ENCODE measurements at regions not wholly inside any gene's neighbourhood (a gene's known extent, or its start where the extent isn't known, plus 50 kb on each side); places are given as distances from the start of the nearest gene placed in this dataset.

DNA sequence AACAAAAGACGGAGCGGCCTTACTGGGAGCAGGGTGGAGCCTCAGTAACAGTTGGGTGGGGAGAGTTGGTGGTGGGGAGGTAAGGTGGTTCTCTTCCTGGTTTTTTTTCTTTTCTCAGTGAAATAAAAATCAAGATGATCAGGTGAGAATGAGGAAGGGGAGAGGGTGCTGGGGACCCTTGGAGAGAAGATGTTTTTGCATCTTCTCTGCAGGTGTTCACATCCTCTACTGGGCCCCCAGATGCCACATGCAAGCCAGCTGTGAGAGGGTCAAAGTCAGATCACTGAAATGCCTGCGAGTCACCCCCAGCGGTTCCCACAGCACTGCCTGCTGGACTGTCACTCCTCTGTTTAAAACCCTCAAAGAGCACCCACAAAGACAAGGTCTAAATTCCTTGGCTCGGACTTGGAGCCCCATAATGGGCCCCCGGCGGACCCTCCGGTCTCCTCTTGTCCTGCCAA, 69.8 kb upstream of the FHL2 start:
- ChIA-PET CTCF (no interaction called here), POLR2A (no interaction called here)

DNA sequence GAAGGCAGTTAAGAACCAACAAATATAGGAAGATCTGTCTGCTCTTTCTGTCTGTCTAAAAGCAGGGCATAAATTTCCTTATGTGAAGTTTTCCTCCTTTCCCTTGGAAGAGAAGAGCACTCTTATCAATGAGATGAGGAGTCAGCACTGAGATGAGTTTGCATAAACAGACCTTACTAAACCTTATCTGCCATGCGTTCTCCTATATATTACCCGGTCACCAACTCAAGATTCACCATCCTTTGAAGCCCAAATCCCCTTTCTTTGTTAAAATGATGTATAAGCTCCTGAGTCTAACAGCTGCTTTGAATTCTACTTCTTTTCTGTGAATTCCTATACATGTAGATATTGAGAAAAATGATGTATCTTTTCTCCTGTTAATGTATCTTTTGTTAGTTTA, 65.5 kb upstream of the FHL2 start:
- TF ChIP-seq, protein P1, sequence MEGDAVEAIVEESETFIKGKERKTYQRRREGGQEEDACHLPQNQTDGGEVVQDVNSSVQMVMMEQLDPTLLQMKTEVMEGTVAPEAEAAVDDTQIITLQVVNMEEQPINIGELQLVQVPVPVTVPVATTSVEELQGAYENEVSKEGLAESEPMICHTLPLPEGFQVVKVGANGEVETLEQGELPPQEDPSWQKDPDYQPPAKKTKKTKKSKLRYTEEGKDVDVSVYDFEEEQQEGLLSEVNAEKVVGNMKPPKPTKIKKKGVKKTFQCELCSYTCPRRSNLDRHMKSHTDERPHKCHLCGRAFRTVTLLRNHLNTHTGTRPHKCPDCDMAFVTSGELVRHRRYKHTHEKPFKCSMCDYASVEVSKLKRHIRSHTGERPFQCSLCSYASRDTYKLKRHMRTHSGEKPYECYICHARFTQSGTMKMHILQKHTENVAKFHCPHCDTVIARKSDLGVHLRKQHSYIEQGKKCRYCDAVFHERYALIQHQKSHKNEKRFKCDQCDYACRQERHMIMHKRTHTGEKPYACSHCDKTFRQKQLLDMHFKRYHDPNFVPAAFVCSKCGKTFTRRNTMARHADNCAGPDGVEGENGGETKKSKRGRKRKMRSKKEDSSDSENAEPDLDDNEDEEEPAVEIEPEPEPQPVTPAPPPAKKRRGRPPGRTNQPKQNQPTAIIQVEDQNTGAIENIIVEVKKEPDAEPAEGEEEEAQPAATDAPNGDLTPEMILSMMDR (IDR thresholded peaks at IDR 0.05; ENCODE audit: control extremely low read depth, extremely low read depth, low read depth, missing control alignments): no peak
- ChIA-PET CTCF (no interaction called here), POLR2A (no interaction called here)
- no peak for DNase-seq (ENCODE audit: extremely low spot score)

More for the DNA sequence above, 69.8 kb upstream of the FHL2 start:
- no peak for DNase-seq (ENCODE audit: extremely low spot score)
- TF ChIP-seq, protein P1 (IDR thresholded peaks at IDR 0.05; ENCODE audit: control extremely low read depth, extremely low read depth, low read depth, missing control alignments): no peak

DNA sequence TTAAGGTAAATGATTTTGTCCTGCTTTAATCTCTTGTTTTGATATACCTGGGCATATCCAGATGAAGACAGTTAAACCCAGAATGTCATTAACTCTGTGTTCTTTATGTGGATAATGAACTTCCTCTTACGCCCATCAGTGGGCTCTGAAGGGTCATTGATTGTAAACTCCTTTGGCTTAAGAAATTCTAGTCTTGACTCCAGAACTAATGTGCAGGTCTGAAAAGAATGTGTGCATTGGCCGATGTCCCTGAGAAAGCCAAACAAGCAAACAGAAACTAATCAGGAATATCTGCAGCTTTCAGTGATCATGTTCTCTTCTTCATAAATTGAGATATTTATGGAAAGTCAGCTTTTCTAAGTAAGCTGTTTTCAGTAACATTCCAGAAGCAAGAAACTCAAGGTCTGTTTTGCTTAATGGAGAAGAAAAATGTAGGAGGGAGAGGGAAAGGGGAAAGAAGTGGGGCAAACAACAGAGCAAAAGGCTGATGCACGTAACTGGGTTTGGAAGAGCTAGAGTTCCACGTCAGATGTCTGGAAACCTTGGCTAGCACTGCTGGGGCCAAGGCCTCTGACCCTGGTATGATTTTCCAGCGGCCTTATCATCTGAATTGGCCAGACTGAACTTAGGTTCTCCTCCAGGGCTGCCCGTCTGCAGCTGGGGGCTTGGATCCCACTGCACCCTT, 61.3 kb upstream of the FHL2 start:
- TF ChIP-seq, protein P1 (IDR thresholded peaks at IDR 0.05; ENCODE audit: control extremely low read depth, extremely low read depth, low read depth, missing control alignments): no peak
- POLR2A ChIA-PET: no interaction called here
- CTCF ChIA-PET: no interaction called here
- no peak for DNase-seq (ENCODE audit: extremely low spot score)

DNA sequence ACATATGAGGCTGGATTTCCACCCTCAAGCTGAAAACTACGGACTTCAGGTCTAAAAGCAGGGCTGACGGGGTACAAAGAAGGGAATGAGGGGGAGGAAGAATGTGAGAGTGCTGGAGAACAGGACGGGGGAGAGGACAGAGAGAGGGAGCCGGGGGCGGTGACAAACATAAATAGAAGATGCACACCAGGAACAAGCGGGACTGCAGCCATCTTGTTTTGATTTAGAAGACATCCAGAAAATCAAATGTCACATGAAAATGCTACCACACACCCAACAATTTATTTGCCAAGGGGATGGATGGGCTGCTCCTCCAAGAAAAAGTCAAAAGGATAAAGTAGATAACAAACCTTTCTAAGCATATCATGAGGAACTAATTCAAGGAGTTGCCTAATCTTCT, 59.2 kb upstream of the FHL2 start:
- TF ChIP-seq, protein P1 (IDR thresholded peaks at IDR 0.05; ENCODE audit: control extremely low read depth, extremely low read depth, low read depth, missing control alignments): no peak
- no peak for DNase-seq (ENCODE audit: extremely low spot score)
- ChIA-PET POLR2A (no interaction called here), CTCF (no interaction called here)

DNA sequence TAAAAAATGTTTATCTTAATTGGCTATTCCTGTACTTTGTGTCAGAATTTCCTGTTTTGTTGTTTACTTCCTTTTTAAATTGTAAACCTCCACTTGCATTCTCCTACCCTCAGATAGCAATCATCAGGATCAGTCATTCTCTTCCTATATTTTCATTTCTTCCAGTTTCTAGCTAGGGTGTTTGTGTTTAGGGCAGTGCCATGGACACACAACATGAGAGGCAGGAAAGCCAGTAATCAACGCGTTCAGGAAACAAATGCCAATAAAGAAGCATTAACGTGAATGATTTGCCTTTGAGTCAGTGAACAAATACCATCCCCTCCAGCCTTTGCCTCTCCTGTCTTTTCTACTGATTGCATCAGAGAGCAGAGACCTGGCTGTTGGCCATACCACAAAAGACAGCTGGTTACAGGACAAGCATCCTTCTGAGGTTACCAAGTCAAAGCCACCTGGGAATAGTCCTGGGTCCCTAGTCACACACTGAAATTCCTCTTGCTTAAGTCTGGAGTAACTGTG, 56.7 kb upstream of the FHL2 start:
- CTCF ChIA-PET: interaction anchor here (1.8 to 1.9 kb wide), 2 partner anchors 12 to 14 kb away, joined by 4 to 5 read pairs; no protein-coding TSS in a partner anchor
- TF ChIP-seq, protein P1 (IDR thresholded peaks at IDR 0.05; ENCODE audit: control extremely low read depth, extremely low read depth, low read depth, missing control alignments): no peak
- POLR2A ChIA-PET: no interaction called here
- DNase-seq (ENCODE audit: extremely low spot score): no peak

DNA sequence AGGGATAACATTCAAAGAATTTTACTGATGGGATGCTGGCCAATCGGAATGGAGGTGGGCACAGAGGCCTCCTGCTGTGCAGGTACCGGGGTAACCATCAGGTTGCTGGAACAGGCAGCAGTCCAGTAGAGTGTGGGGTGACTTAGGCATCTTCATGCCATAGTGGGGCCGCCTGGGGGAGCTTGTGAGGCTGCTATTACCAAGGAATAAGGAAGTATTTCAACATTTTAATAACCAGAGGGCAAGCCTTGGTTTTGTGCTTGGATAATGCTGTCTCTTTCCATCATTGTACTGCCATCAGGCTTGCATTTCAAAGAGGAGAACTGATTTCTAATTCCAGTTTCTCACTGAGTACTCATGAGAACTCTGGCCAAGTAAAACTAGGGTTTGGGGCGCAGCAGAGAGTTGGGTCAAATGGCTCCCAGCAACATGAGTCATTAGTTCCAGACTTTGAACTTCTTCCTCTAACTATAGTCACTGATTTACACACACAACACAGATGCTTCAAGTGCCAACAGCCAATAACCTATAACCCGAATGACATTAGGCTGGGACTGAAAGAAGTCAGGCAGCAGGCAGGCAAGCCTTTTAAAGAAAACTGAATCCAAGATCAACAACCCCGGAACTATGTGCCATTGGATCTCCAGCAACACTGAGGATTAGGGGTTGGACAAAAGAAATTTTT, 56.1 kb upstream of the FHL2 start:
- DNase-seq (ENCODE audit: extremely low spot score): no peak
- ChIA-PET CTCF (no interaction called here), POLR2A (no interaction called here)
- TF ChIP-seq, protein P1 (IDR thresholded peaks at IDR 0.05; ENCODE audit: control extremely low read depth, extremely low read depth, low read depth, missing control alignments): no peak

Data from GM10248 (cell line).